ENCODE measurements at regions not wholly inside any gene's neighbourhood (a gene's known extent, or its start where the extent isn't known, plus 50 kb on each side); places are given as distances from the start of the nearest gene placed in this dataset.
A peak's percentile ranks its signal among the peaks of the same experiment; 100 is the strongest.

DNA sequence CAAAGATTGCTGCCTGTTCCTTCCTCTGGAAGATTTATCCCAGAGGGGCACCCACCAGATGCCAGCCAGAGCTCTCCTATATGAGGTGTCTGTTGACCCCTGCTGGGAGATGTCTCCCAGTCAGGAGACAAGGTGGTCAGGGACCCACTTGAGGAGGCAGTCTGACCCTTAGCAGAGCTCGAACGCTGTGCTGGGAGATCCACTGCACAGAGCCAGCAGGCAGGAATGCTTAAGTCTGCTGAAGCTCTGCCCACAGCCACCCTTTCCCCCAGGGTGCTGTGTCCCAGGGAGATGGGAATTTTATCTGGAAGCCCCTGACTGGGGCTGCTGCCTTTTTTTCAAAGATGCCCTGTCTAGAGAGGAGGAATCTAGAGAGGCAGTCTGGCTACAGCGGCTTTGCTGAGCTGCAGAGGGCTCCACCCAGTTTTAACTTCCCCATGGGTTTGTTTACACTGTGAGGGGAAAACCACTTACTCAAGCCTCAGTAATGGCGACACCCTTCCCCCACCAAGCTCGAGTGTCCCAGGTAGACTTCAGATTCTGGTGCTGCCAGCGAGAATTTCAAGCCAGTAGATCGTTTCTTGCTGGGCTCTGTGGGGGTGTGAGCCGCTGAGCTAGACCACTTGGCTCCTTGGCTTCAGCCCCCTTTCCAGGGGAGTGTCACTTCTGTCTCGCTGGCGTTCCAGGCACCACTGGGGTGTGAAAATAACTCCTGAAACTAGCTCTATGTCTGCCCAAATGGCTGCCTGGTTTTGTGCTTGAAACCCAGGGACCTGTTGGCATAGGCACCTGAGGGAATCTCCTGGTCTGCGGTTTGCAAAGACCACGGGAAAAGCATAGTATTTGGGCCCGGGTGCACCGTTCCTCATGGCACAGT is 51.1 kb upstream of the PDC start:
- intact Hi-C loops (cut with micrococcal nuclease; ENCODE audit: unreplicated experiment), result no loop called here
- no TSS peak for BruUV-seq (replicated peaks)
- in situ Hi-C loops (cut with MboI), result no loop called here
- no peaks in the 10 kb centered on the region for H4K20me1 ChIP-seq (ENCODE audit: control insufficient read depth, insufficient read depth)
- DNase-seq (ENCODE audit: low read depth, low spot score) (no peak), ATAC-seq (peak; percentile 98), FAIRE-seq (no peak)
- RAD21 ChIA-PET (ENCODE audit: unreplicated experiment), result interaction anchor here (0.7 to 1.6 kb wide), 5 partner anchors 10 to 130 kb away, joined by 3 to 4 read pairs (median 3); no protein-coding TSS in a partner anchor
- peaks cover 13% of the 10 kb centered on the region for H3K4me1 ChIP-seq (ENCODE audit: control insufficient read depth, insufficient read depth, low read length)
- SMC1A ChIA-PET (ENCODE audit: uncharacterized antibody, unreplicated experiment), result interaction anchor here (0.7 to 2.1 kb wide), 9 partner anchors 10 to 137 kb away, joined by 3 to 11 read pairs (median 3); partner anchors contain the start of gene TPR
- no peak overlapping the region for H3K9ac ChIP-seq (ENCODE audit: control insufficient read depth, insufficient read depth, low read length)
- WGBS (ENCODE audit: insufficient coverage, insufficient replicate concordance, low lambda C conversion rate, missing lambda C conversion rate), result 39% methylated on average over 14 of the region's 14 CpGs
- H3K27me3 ChIP-seq (replicated peaks in 1 of 2; ENCODE audit: control insufficient read depth in 2 of 2, insufficient read depth in 2 of 2, low read length in 1 of 2), result no peaks in the 10 kb centered on the region
- no peaks in the 10 kb centered on the region for H3K36me3 ChIP-seq (ENCODE audit: control insufficient read depth in 2 of 2, insufficient read depth in 2 of 2, low read length in 1 of 2)
- POLR2A ChIA-PET, result interaction anchor here (1.0 to 1.2 kb wide), 2 partner anchors 10 to 14 kb away, joined by 3 read pairs; no protein-coding TSS in a partner anchor
- CTCF ChIA-PET, result interaction anchor here (0.6 to 1.7 kb wide), 9 partner anchors 14 to 561 kb away, joined by 3 to 5 read pairs (median 3); no protein-coding TSS in a partner anchor
- no peak overlapping the region for H3K4me3 ChIP-seq
- H3K4me2 ChIP-seq (ENCODE audit: control insufficient read depth, insufficient read depth), result peak overlapping the region; percentile 74
- peak overlapping the region; percentile 55 for H3K27ac ChIP-seq (ENCODE audit: control insufficient read depth, insufficient read depth)
- no peaks in the 10 kb centered on the region for H3K79me2 ChIP-seq (ENCODE audit: control insufficient read depth, insufficient read depth, low read length)
- no peaks in the 10 kb centered on the region for H3K9me3 ChIP-seq (replicated peaks; ENCODE audit: control insufficient read depth, insufficient read depth, low read length)
- peak overlapping the region; percentile 93 for H2AFZ ChIP-seq (ENCODE audit: control insufficient read depth, low read depth, low read length)
- no peak for TF ChIP-seq GABPA (IDR thresholded peaks at IDR 0.05; ENCODE audit: low read depth)
- TF ChIP-seq GATAD2B (conservative IDR thresholded peaks at IDR 0.05; ENCODE audit: low read depth), result 0 out of 2 replicates have a peak, but pooled peaks have one; percentile 16
- TF ChIP-seq, protein P1, sequence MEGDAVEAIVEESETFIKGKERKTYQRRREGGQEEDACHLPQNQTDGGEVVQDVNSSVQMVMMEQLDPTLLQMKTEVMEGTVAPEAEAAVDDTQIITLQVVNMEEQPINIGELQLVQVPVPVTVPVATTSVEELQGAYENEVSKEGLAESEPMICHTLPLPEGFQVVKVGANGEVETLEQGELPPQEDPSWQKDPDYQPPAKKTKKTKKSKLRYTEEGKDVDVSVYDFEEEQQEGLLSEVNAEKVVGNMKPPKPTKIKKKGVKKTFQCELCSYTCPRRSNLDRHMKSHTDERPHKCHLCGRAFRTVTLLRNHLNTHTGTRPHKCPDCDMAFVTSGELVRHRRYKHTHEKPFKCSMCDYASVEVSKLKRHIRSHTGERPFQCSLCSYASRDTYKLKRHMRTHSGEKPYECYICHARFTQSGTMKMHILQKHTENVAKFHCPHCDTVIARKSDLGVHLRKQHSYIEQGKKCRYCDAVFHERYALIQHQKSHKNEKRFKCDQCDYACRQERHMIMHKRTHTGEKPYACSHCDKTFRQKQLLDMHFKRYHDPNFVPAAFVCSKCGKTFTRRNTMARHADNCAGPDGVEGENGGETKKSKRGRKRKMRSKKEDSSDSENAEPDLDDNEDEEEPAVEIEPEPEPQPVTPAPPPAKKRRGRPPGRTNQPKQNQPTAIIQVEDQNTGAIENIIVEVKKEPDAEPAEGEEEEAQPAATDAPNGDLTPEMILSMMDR (IDR thresholded peaks at IDR 0.05 in 2 of 3, conservative IDR thresholded peaks at IDR 0.05 in 1 of 3; ENCODE audit: control insufficient read depth in 2 of 3, extremely low read depth in 1 of 3, insufficient read depth in 1 of 3, low read depth in 3 of 3, low read length in 3 of 3), result 0 out of 6 replicates have a peak, but pooled peaks of 1 of the 3 experiments have one; percentile 1
- TF ChIP-seq, protein P2, sequence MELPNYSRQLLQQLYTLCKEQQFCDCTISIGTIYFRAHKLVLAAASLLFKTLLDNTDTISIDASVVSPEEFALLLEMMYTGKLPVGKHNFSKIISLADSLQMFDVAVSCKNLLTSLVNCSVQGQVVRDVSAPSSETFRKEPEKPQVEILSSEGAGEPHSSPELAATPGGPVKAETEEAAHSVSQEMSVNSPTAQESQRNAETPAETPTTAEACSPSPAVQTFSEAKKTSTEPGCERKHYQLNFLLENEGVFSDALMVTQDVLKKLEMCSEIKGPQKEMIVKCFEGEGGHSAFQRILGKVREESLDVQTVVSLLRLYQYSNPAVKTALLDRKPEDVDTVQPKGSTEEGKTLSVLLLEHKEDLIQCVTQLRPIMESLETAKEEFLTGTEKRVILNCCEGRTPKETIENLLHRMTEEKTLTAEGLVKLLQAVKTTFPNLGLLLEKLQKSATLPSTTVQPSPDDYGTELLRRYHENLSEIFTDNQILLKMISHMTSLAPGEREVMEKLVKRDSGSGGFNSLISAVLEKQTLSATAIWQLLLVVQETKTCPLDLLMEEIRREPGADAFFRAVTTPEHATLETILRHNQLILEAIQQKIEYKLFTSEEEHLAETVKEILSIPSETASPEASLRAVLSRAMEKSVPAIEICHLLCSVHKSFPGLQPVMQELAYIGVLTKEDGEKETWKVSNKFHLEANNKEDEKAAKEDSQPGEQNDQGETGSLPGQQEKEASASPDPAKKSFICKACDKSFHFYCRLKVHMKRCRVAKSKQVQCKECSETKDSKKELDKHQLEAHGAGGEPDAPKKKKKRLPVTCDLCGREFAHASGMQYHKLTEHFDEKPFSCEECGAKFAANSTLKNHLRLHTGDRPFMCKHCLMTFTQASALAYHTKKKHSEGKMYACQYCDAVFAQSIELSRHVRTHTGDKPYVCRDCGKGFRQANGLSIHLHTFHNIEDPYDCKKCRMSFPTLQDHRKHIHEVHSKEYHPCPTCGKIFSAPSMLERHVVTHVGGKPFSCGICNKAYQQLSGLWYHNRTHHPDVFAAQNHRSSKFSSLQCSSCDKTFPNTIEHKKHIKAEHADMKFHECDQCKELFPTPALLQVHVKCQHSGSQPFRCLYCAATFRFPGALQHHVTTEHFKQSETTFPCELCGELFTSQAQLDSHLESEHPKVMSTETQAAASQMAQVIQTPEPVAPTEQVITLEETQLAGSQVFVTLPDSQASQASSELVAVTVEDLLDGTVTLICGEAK (IDR thresholded peaks at IDR 0.05; ENCODE audit: borderline replicate concordance), result no peak
- TF ChIP-seq IKZF1 (conservative IDR thresholded peaks at IDR 0.05), result peak; percentile 44
- TF ChIP-seq, protein P3, sequence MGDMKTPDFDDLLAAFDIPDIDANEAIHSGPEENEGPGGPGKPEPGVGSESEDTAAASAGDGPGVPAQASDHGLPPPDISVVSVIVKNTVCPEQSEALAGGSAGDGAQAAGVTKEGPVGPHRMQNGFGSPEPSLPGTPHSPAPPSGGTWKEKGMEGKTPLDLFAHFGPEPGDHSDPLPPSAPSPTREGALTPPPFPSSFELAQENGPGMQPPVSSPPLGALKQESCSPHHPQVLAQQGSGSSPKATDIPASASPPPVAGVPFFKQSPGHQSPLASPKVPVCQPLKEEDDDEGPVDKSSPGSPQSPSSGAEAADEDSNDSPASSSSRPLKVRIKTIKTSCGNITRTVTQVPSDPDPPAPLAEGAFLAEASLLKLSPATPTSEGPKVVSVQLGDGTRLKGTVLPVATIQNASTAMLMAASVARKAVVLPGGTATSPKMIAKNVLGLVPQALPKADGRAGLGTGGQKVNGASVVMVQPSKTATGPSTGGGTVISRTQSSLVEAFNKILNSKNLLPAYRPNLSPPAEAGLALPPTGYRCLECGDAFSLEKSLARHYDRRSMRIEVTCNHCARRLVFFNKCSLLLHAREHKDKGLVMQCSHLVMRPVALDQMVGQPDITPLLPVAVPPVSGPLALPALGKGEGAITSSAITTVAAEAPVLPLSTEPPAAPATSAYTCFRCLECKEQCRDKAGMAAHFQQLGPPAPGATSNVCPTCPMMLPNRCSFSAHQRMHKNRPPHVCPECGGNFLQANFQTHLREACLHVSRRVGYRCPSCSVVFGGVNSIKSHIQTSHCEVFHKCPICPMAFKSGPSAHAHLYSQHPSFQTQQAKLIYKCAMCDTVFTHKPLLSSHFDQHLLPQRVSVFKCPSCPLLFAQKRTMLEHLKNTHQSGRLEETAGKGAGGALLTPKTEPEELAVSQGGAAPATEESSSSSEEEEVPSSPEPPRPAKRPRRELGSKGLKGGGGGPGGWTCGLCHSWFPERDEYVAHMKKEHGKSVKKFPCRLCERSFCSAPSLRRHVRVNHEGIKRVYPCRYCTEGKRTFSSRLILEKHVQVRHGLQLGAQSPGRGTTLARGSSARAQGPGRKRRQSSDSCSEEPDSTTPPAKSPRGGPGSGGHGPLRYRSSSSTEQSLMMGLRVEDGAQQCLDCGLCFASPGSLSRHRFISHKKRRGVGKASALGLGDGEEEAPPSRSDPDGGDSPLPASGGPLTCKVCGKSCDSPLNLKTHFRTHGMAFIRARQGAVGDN (IDR thresholded peaks at IDR 0.05), result no peak
- TF ChIP-seq NFXL1 (IDR thresholded peaks at IDR 0.05; ENCODE audit: borderline replicate concordance), result no peak
- TF ChIP-seq ATF7 (IDR thresholded peaks at IDR 0.05; ENCODE audit: low read depth), result no peak
- TF ChIP-seq RUNX3 (IDR thresholded peaks at IDR 0.05; ENCODE audit: low read length), result peak; percentile 42; the same call in 1 of the 2 replicates
